H1 (cell line): ENCODE measurements at regions not wholly inside any gene's neighbourhood (a gene's known extent, or its start where the extent isn't known, plus 50 kb on each side); places are given as distances from the start of the nearest gene placed in this dataset.

Experiments used
- CTCF ChIA-PET: fragments of 300-600 bp; sonication (Branson Sonifier 250); formaldehyde crosslinking; loops from one replicate; lab custom pipeline; 2021; ENCODE audit not compliant: partially characterized antibody; lab: Charles Lee
- POLR2A ChIA-PET: fragments of 300-600 bp; sonication (Branson Sonifier 250); formaldehyde crosslinking; loops from one replicate; lab custom pipeline; 2021; ENCODE audit warnings: inconsistent platforms; ENCODE audit not compliant: partially characterized antibody; lab: Charles Lee
- DNase-seq, 2 experiments: peaks; one replicate each; pipeline versions ENCODE4 v3.0.0 to v3.0.0-alpha.2; 2010 to 2022; ENCODE audit warnings: low spot score in 2 of 2, low read depth in 1 of 2, mixed read lengths in 1 of 2
- FAIRE-seq: peaks from 2 replicates; lab custom pipeline; 2011; peaks lifted over from hg19 to GRCh38; lab: Jason Lieb, UNC
- H2AFZ ChIP-seq: 2 replicates; pipeline ENCODE4 v1.8.1; 2012; ENCODE audit warnings: low read length, inconsistent platforms
- H2AK5ac ChIP-seq: 2 replicates; pipeline ENCODE4 v1.6.1; 2013; ENCODE audit warnings: low read depth, low read length
- H2BK120ac ChIP-seq: replicated peaks from 2 replicates; pipeline ENCODE3; 2013; ENCODE audit warnings: low read depth, low read length, inconsistent platforms
- H2BK12ac ChIP-seq: 2 replicates; pipeline ENCODE4 v1.6.1; 2013; ENCODE audit warnings: low read depth, low read length
- H2BK15ac ChIP-seq: 2 replicates; pipeline ENCODE4 v1.6.1; 2013; ENCODE audit warnings: low read length
- H2BK20ac ChIP-seq: 2 replicates; pipeline ENCODE4 v1.6.1; 2013; ENCODE audit warnings: low read length
- H2BK5ac ChIP-seq: 2 replicates; pipeline ENCODE4 v1.6.1; 2013; ENCODE audit warnings: low read depth, low read length
- H3K14ac ChIP-seq: 2 replicates; pipeline ENCODE4 v1.6.1; 2013; ENCODE audit warnings: inconsistent platforms; ENCODE audit not compliant: insufficient read length
- H3K18ac ChIP-seq: 2 replicates; pipeline ENCODE4 v1.6.1; 2013; ENCODE audit warnings: low read length; ENCODE audit errors: extremely low read depth
- H3K23ac ChIP-seq: 2 replicates; pipeline ENCODE4 v1.6.1; 2013; ENCODE audit warnings: inconsistent platforms; ENCODE audit not compliant: insufficient read length
- H3K23me2 ChIP-seq: 2 replicates; pipeline ENCODE4 v1.6.1; 2013; ENCODE audit warnings: low read depth, low read length
- H3K27ac ChIP-seq: 2 replicates; pipeline ENCODE4 v1.6.1; 2011; ENCODE audit warnings: low read depth, low read length, inconsistent platforms
- H3K27me3 ChIP-seq, 4 experiments: replicated peaks in 1 of 4; 1 replicate in 1 of 4; 2 replicates in 3 of 4; pipeline versions ENCODE4 v1.6.1 to v1.8.1; 2011 to 2013; ENCODE audit warnings: low read length in 3 of 4, mild to moderate bottlenecking in 3 of 4, inconsistent platforms in 2 of 4, mixed read lengths in 2 of 4, moderate library complexity in 1 of 4; ENCODE audit not compliant: control insufficient read depth in 3 of 4, insufficient read depth in 3 of 4; ENCODE audit errors: extremely low read depth in 1 of 4
- H3K36me3 ChIP-seq, 4 experiments: 2 replicates each; pipeline versions ENCODE4 v1.6.1 to v1.8.1; 2011 to 2013; ENCODE audit warnings: mild to moderate bottlenecking in 4 of 4, low read length in 3 of 4, moderate library complexity in 2 of 4, control low read depth in 1 of 4, inconsistent platforms in 1 of 4; ENCODE audit not compliant: insufficient read depth in 4 of 4, control insufficient read depth in 2 of 4
- H3K4ac ChIP-seq: replicated peaks from 2 replicates; pipeline ENCODE3; 2013; ENCODE audit warnings: low read length, low read depth, mixed read lengths, inconsistent platforms; ENCODE audit not compliant: insufficient read length
- H3K4me1 ChIP-seq, 4 experiments: replicated peaks in 1 of 4; 1 replicate in 1 of 4; 2 replicates in 3 of 4; pipeline versions ENCODE4 v1.6.1 to v1.8.1; 2011 to 2013; ENCODE audit warnings: low read length in 3 of 4, inconsistent platforms in 2 of 4, mixed read lengths in 1 of 4; ENCODE audit not compliant: insufficient read depth in 4 of 4, control insufficient read depth in 3 of 4
- H3K4me2 ChIP-seq, 2 experiments: 2 replicates each; pipeline versions ENCODE4 v1.6.1 to v1.8.1; 2011 to 2013; ENCODE audit warnings: low read depth in 2 of 2, low read length in 2 of 2, control low read depth in 1 of 2, inconsistent platforms in 1 of 2, mild to moderate bottlenecking in 1 of 2; ENCODE audit not compliant: insufficient read depth in 1 of 2
- H3K4me3 ChIP-seq, 4 experiments: fragments of 200-600, 300-600 bp in 1 of 4; sonication (generic), shearing (Covaris generic), sonication (Bioruptor Twin) in 1 of 4; 2 replicates each; pipeline versions ENCODE4 v1.5.1 to v1.8.1; 2011 to 2016; ENCODE audit warnings: low read length in 4 of 4, low read depth in 3 of 4, control low read depth in 2 of 4, inconsistent platforms in 2 of 4, mild to moderate bottlenecking in 2 of 4, mixed read lengths in 1 of 4, moderate library complexity in 1 of 4; ENCODE audit not compliant: insufficient read depth in 2 of 4; ENCODE audit errors: extremely low read depth in 1 of 4
- H3K56ac ChIP-seq: replicated peaks from 2 replicates; pipeline ENCODE3; 2013; ENCODE audit warnings: low read depth, mild to moderate bottlenecking, mixed read lengths, low read length, inconsistent platforms; ENCODE audit not compliant: insufficient read length
- H3K79me1 ChIP-seq: 2 replicates; pipeline ENCODE4 v1.6.1; 2013; ENCODE audit warnings: low read depth, low read length, control low read depth
- H3K79me2 ChIP-seq, 2 experiments: 2 replicates each; pipeline versions ENCODE4 v1.6.1 to v1.8.1; 2012 to 2013; ENCODE audit warnings: low read length in 2 of 2, mild to moderate bottlenecking in 2 of 2, inconsistent platforms in 1 of 2; ENCODE audit not compliant: insufficient read depth in 2 of 2, control insufficient read depth in 1 of 2
- H3K9ac ChIP-seq, 4 experiments: replicated peaks in 1 of 4; 1 replicate in 1 of 4; 2 replicates in 3 of 4; pipeline versions ENCODE4 v1.6.1 to v1.8.1; 2011 to 2013; ENCODE audit warnings: low read depth in 3 of 4, low read length in 3 of 4, control low read depth in 2 of 4, mild to moderate bottlenecking in 2 of 4, moderate library complexity in 2 of 4, inconsistent platforms in 1 of 4; ENCODE audit errors: extremely low read depth in 1 of 4
- H3K9me3 ChIP-seq, 2 experiments: 2 replicates each; pipeline versions ENCODE4 v1.6.1 to v1.8.1; 2012 to 2013; ENCODE audit warnings: mild to moderate bottlenecking in 2 of 2, moderate library complexity in 2 of 2, control low read depth in 1 of 2, inconsistent platforms in 1 of 2, low read depth in 1 of 2, low read length in 1 of 2, mixed read lengths in 1 of 2; ENCODE audit not compliant: insufficient read depth in 2 of 2
- H4K20me1 ChIP-seq, 2 experiments: replicated peaks in 1 of 2; 2 replicates each; pipeline versions ENCODE3 to v1.8.1; 2011 to 2013; ENCODE audit warnings: inconsistent platforms in 2 of 2, low read length in 2 of 2, mild to moderate bottlenecking in 1 of 2; ENCODE audit not compliant: insufficient read depth in 2 of 2, control insufficient read depth in 1 of 2
- H4K5ac ChIP-seq: 2 replicates; pipeline ENCODE4 v1.6.1; 2013; ENCODE audit warnings: low read length, low read depth, mixed read lengths, inconsistent platforms; ENCODE audit not compliant: insufficient read length
- H4K8ac ChIP-seq: 2 replicates; pipeline ENCODE4 v1.8.0; 2013; ENCODE audit warnings: mild to moderate bottlenecking, moderate library complexity, low read length, inconsistent platforms; ENCODE audit not compliant: insufficient read depth; ENCODE audit errors: extremely low read depth
- H4K91ac ChIP-seq: replicated peaks from 2 replicates; pipeline ENCODE3; 2013; ENCODE audit warnings: low read length, mixed read lengths, inconsistent platforms; ENCODE audit not compliant: insufficient read length
- CTBP2 ChIP-seq: IDR thresholded peaks from 2 replicates; pipeline ENCODE4 v1.7.0; 2011; ENCODE audit warnings: borderline replicate concordance, mild to moderate bottlenecking, moderate library complexity, mixed read lengths, low read length; ENCODE audit not compliant: insufficient read depth, insufficient read length
- EP300 ChIP-seq, 2 experiments: IDR thresholded peaks; 1 replicate in 1 of 2; 2 replicates in 1 of 2; pipeline ENCODE4 v1.6.1; 2011 to 2012; ENCODE audit warnings: low read depth in 2 of 2, low read length in 2 of 2, mild to moderate bottlenecking in 2 of 2, borderline replicate concordance in 1 of 2, inconsistent platforms in 1 of 2, moderate library complexity in 1 of 2
- KDM5A ChIP-seq: fragments of 200-600 bp; IDR thresholded peaks from 2 replicates; pipeline ENCODE4 v1.7.1; 2012; ENCODE audit warnings: mild to moderate bottlenecking, low read length, inconsistent platforms, mixed read lengths
- POLR2A ChIP-seq, 2 experiments: IDR thresholded peaks; 1 replicate in 1 of 2; 2 replicates in 1 of 2; pipeline ENCODE4 v1.6.1; 2011; ENCODE audit warnings: low read depth in 2 of 2, low read length in 2 of 2, mild to moderate bottlenecking in 2 of 2; ENCODE audit errors: control extremely low read depth in 1 of 2
- RAD21 ChIP-seq, 2 experiments: IDR thresholded peaks in 1 of 2; conservative IDR thresholded peaks in 1 of 2; 2 replicates each; pipeline ENCODE4 v1.6.1; 2011; ENCODE audit warnings: low read depth in 2 of 2, low read length in 2 of 2, improper control_type of control experiment in 1 of 2, inconsistent platforms in 1 of 2, mild to moderate bottlenecking in 1 of 2, moderate library complexity in 1 of 2
- TCF12 ChIP-seq: IDR thresholded peaks from 2 replicates; pipeline ENCODE4 v1.6.1; 2011; ENCODE audit warnings: low read depth, mild to moderate bottlenecking, low read length
- TEAD4 ChIP-seq: IDR thresholded peaks from 2 replicates; pipeline ENCODE4 v1.6.1; 2012; ENCODE audit warnings: low read depth, low read length, inconsistent platforms, mixed read lengths
- WGBS, 2 experiments: shearing (Covaris generic) in 1 of 2; methylation state at CpG; one replicate each; pipeline versions ENCODE4 v1.1.6 to v1.1.7; 2013 to 2015; ENCODE audit warnings: low lambda C conversion rate in 2 of 2, mixed read lengths in 2 of 2, inconsistent platforms in 1 of 2, low coverage in 1 of 2, missing lambda C conversion rate in 1 of 2; ENCODE audit not compliant: insufficient replicate concordance in 2 of 2, insufficient coverage in 1 of 2, insufficient read length in 1 of 2; ENCODE audit errors: extremely low coverage in 1 of 2, missing lambda C conversion rate in 1 of 2; 5-methylcytosine and 5-hydroxymethylcytosine counted together
- TF ChIP-seq, protein P1 (sequence below), 3 experiments: IDR thresholded peaks; 1 replicate in 2 of 3; 2 replicates in 1 of 3; pipeline versions ENCODE4 v1.5.1 to v1.6.1; 2011; ENCODE audit warnings: low read length in 3 of 3, mild to moderate bottlenecking in 3 of 3, inconsistent platforms in 2 of 3, low read depth in 1 of 3, moderate library complexity in 1 of 3; ENCODE audit not compliant: insufficient read depth in 1 of 3; ENCODE audit errors: control extremely low read depth in 1 of 3
- TF ChIP-seq, protein P2 (sequence below): IDR thresholded peaks from 2 replicates; pipeline ENCODE4 v1.6.1; 2011; ENCODE audit warnings: low read depth, mild to moderate bottlenecking, low read length; ENCODE audit not compliant: insufficient read depth

GRCh38 chr12:113587720-113588119, 116.0 kb upstream of the LHX5 start:
- H2BK15ac ChIP-seq: no peak overlapping the region
- DNase-seq: peak; percentile 76 to 97
- ChIA-PET POLR2A (interaction anchor here (0.7 to 1.4 kb wide), 3 partner anchors 19 to 32 kb away, joined by 3 to 4 read pairs (median 4); no protein-coding TSS in a partner anchor), CTCF (interaction anchor here (1.3 kb wide), 1 partner anchor 13 kb away, joined by 3 read pairs; no protein-coding TSS in a partner anchor)
- peak overlapping the region; percentile 97 for H4K5ac ChIP-seq
- H3K56ac ChIP-seq: peak overlapping the region; percentile 66
- H3K79me1 ChIP-seq: no peaks in the 10 kb centered on the region
- peak overlapping the region; percentile 92 for H3K18ac ChIP-seq
- peaks cover 12% of the 10 kb centered on the region; the same call in 1 of the 2 replicates for H3K23me2 ChIP-seq
- peak overlapping the region; percentile 79 for H2BK5ac ChIP-seq
- H4K8ac ChIP-seq: no peak overlapping the region
- H3K79me2 ChIP-seq: no peaks in the 10 kb centered on the region
- H3K9ac ChIP-seq: peak overlapping the region in 2 of 4 experiments; percentile 4 to 41; a peak in 2 of 7 replicates
- H3K27ac ChIP-seq: peak overlapping the region; percentile 78
- no peak overlapping the region for H2AFZ ChIP-seq
- peak overlapping the region; percentile 30; the same call in 1 of the 2 replicates for H2BK12ac ChIP-seq
- no peaks in the 10 kb centered on the region for H4K20me1 ChIP-seq
- peak overlapping the region; percentile 68; the same call in 1 of the 2 replicates for H2BK20ac ChIP-seq
- H2BK120ac ChIP-seq: peak overlapping the region; percentile 95
- no peaks in the 10 kb centered on the region for H3K36me3 ChIP-seq
- H3K27me3 ChIP-seq: peaks cover 0 to 9% (median 1%) of the 10 kb centered on the region in 4 experiments; a peak in 4 of 7 replicates
- H3K4me3 ChIP-seq: peak overlapping the region in 1 of 4 experiments; percentile 34; a peak in 1 of 8 replicates
- peak overlapping the region; percentile 97 for H4K91ac ChIP-seq
- peaks cover 6 to 23% (median 17%) of the 10 kb centered on the region in 4 experiments; a peak in 5 of 7 replicates for H3K4me1 ChIP-seq
- FAIRE-seq: peak; percentile 71
- H3K14ac ChIP-seq: no peak overlapping the region
- peak overlapping the region; percentile 47 to 51 for H3K4me2 ChIP-seq
- H3K4ac ChIP-seq: peak overlapping the region; percentile 80
- no peaks in the 10 kb centered on the region for H3K9me3 ChIP-seq
- H3K23ac ChIP-seq: no peak overlapping the region
- no peak overlapping the region for H2AK5ac ChIP-seq
- 9% methylated on average over 5 of the region's 5 CpGs; no CpG with 5 or more reads in 1 of the 2 experiments for WGBS, 2 experiments
- TF ChIP-seq TEAD4: peak; percentile 91
- no peak for TF ChIP-seq KDM5A
- TF ChIP-seq EP300 (IDR thresholded peaks at IDR 0.05; ENCODE audit: borderline replicate concordance in 1 of 2, low read depth in 2 of 2, low read length in 2 of 2): peak; percentile 59 to 88
- peak; percentile 84 for TF ChIP-seq CTBP2
- peak in 1 of 2 experiments; percentile 33; a peak in 1 of 3 replicates for TF ChIP-seq POLR2A (IDR thresholded peaks at IDR 0.05; ENCODE audit: control extremely low read depth in 1 of 2, low read depth in 2 of 2, low read length in 2 of 2)
- TF ChIP-seq, protein P1, sequence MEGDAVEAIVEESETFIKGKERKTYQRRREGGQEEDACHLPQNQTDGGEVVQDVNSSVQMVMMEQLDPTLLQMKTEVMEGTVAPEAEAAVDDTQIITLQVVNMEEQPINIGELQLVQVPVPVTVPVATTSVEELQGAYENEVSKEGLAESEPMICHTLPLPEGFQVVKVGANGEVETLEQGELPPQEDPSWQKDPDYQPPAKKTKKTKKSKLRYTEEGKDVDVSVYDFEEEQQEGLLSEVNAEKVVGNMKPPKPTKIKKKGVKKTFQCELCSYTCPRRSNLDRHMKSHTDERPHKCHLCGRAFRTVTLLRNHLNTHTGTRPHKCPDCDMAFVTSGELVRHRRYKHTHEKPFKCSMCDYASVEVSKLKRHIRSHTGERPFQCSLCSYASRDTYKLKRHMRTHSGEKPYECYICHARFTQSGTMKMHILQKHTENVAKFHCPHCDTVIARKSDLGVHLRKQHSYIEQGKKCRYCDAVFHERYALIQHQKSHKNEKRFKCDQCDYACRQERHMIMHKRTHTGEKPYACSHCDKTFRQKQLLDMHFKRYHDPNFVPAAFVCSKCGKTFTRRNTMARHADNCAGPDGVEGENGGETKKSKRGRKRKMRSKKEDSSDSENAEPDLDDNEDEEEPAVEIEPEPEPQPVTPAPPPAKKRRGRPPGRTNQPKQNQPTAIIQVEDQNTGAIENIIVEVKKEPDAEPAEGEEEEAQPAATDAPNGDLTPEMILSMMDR (IDR thresholded peaks at IDR 0.05; ENCODE audit: control extremely low read depth in 1 of 3, insufficient read depth in 1 of 3, low read depth in 1 of 3, low read length in 3 of 3): 0 out of 4 replicates have a peak, but pooled peaks of 1 of the 3 experiments have one; percentile 3
- peak; percentile 87 for TF ChIP-seq TCF12
- peak; percentile 12 to 40; a peak in 2 of 4 replicates for TF ChIP-seq RAD21 (IDR thresholded peaks at IDR 0.05 in 1 of 2, conservative IDR thresholded peaks at IDR 0.05 in 1 of 2; ENCODE audit: low read depth in 2 of 2, low read length in 2 of 2)
- TF ChIP-seq, protein P2, sequence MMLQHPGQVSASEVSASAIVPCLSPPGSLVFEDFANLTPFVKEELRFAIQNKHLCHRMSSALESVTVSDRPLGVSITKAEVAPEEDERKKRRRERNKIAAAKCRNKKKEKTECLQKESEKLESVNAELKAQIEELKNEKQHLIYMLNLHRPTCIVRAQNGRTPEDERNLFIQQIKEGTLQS: 0 out of 2 replicates have a peak, but pooled peaks have one; percentile 38
